PC-9 (cell line): ENCODE measurements at regions not wholly inside any gene's neighbourhood (a gene's known extent, or its start where the extent isn't known, plus 50 kb on each side); places are given as distances from the start of the nearest gene placed in this dataset.

Source experiments
- CTCF ChIP-seq: fragments of 200-600 bp; sonication (generic); conservative IDR thresholded peaks from 2 replicates; pipeline ENCODE4 v1.6.1; 2017; ENCODE audit warnings: mixed run types, antibody characterized with exemption, mild to moderate bottlenecking, moderate library complexity
- EZH2 ChIP-seq: fragments of 200-600 bp; sonication (generic); IDR thresholded peaks from 2 replicates; pipeline ENCODE4 v1.8.0; 2017; ENCODE audit warnings: antibody characterized with exemption, low read depth

GRCh38 chr2:226115102-226115831, 684.4 kb downstream of the IRS1 start:
- TF ChIP-seq EZH2 (no peak), CTCF (no peak)
